HEK293 (cell line): ENCODE measurements at regions not wholly inside any gene's neighbourhood (a gene's known extent, or its start where the extent isn't known, plus 50 kb on each side); places are given as distances from the start of the nearest gene placed in this dataset.

Source experiments
- CTCF ChIA-PET: fragments of 350-600 bp; formaldehyde crosslinking; extraction: SDS; loops from one replicate; lab custom pipeline; 2021; ENCODE audit warnings: antibody characterized with exemption; lab: Yijun Ruan, JAX
- POLR2A ChIA-PET: fragments of 300-600 bp; formaldehyde crosslinking; extraction: SDS; loops from one replicate; lab custom pipeline; 2020; ENCODE audit warnings: antibody characterized with exemption, inconsistent platforms; lab: Yijun Ruan, JAX
- H3K27ac ChIP-seq: fragments of 200-500 bp; sonication (Bioruptor generic); 2 replicates; pipeline ENCODE4 v1.5.1; 2014; ENCODE audit warnings: low read depth, low read length, control low read depth, inconsistent platforms; ENCODE audit errors: extremely low read depth
- H3K36me3 ChIP-seq, 2 experiments: fragments of 200-500 bp in 1 of 2; sonication (Bioruptor generic) in 1 of 2; 1 replicate in 1 of 2; 2 replicates in 1 of 2; pipeline ENCODE4 v1.5.1; 2014 to 2017; ENCODE audit warnings: inconsistent platforms in 2 of 2, low read length in 2 of 2; ENCODE audit not compliant: control insufficient read depth in 2 of 2, insufficient read depth in 1 of 2
- H3K4me1 ChIP-seq: fragments of 200-500 bp; sonication (Bioruptor generic); 2 replicates; pipeline ENCODE4 v1.5.1; 2014; ENCODE audit warnings: mild to moderate bottlenecking, low read length, inconsistent platforms; ENCODE audit not compliant: control insufficient read depth, insufficient read depth
- H3K4me3 ChIP-seq: 2 replicates; pipeline ENCODE4 v1.5.1; 2011; ENCODE audit warnings: low read depth, mild to moderate bottlenecking, control low read depth, low read length, moderate library complexity
- H3K9me3 ChIP-seq: fragments of 200-500 bp; sonication (Bioruptor generic); 2 replicates; pipeline ENCODE4 v1.5.1; 2014; ENCODE audit warnings: low read depth, low read length, inconsistent platforms; ENCODE audit not compliant: control insufficient read depth, insufficient read depth
- OVOL3 ChIP-seq: fragments of 450-650 bp; formaldehyde crosslinking; IDR thresholded peaks from 2 replicates; pipeline ENCODE4 v1.5.1; 2016; ENCODE audit warnings: missing biosample characterization, missing genetic modification characterization
- ZNF23 ChIP-seq: fragments of 450-650 bp; formaldehyde crosslinking; IDR thresholded peaks from 2 replicates; pipeline ENCODE4 v1.5.1; 2016; ENCODE audit warnings: missing biosample characterization, missing genetic modification characterization, borderline replicate concordance

- H3K36me3 ChIP-seq = no peaks in the 10 kb centered on the region
- CTCF ChIA-PET = no interaction called here
- POLR2A ChIA-PET = no interaction called here
- no peaks in the 10 kb centered on the region for H3K9me3 ChIP-seq
- no peaks in the 10 kb centered on the region for H3K4me1 ChIP-seq
- no peak overlapping the region for H3K4me3 ChIP-seq
- no peak overlapping the region for H3K27ac ChIP-seq
- TF ChIP-seq OVOL3 (tag by site-specific recombination) (no peak), ZNF23 (tag by site-specific recombination) (no peak)
Observed at GRCh38 chr3:96760956-96761355, 53.4 kb upstream of the EPHA6 start.
